CD8-positive, alpha-beta memory T cell (primary cell): ENCODE measurements at regions not wholly inside any gene's neighbourhood (a gene's known extent, or its start where the extent isn't known, plus 50 kb on each side); places are given as distances from the start of the nearest gene placed in this dataset.

Experiments
- CTCF ChIA-PET: fragments of 350-600 bp; sonication (Branson Sonifier 250); formaldehyde crosslinking; loops from one replicate; lab custom pipeline; 2021; ENCODE audit warnings: antibody characterized with exemption; lab: Charles Lee
- POLR2A ChIA-PET: fragments of 350-600 bp; sonication (Branson Sonifier 250); formaldehyde crosslinking; loops from one replicate; lab custom pipeline; 2021; ENCODE audit warnings: antibody characterized with exemption; lab: Charles Lee
- DNase-seq, 5 donors: peaks; one replicate each; pipeline versions ENCODE4 v3.0.0 to v3.0.0-alpha.2; 2020 to 2022; ENCODE audit warnings: mixed read lengths in 1 of 5
- H3K27ac ChIP-seq: one replicate; pipeline ENCODE4 v1.7.0; 2013; ENCODE audit warnings: low read depth, mild to moderate bottlenecking, low read length, moderate library complexity
- H3K27me3 ChIP-seq: 2 replicates; pipeline ENCODE4 v1.7.0; 2013; ENCODE audit warnings: low read length, mild to moderate bottlenecking; ENCODE audit not compliant: insufficient read depth, poor library complexity, severe bottlenecking
- H3K36me3 ChIP-seq: 2 replicates; pipeline ENCODE4 v1.7.0; 2013; ENCODE audit warnings: mild to moderate bottlenecking, low read length, moderate library complexity; ENCODE audit not compliant: insufficient read depth
- H3K4me1 ChIP-seq: 2 replicates; pipeline ENCODE4 v1.7.0; 2013; ENCODE audit warnings: mild to moderate bottlenecking, low read length, moderate library complexity; ENCODE audit not compliant: insufficient read depth
- H3K4me3 ChIP-seq: 2 replicates; pipeline ENCODE4 v1.7.0; 2013; ENCODE audit warnings: mild to moderate bottlenecking, low read length
- H3K9me3 ChIP-seq: 2 replicates; pipeline ENCODE4 v1.7.0; 2013; ENCODE audit warnings: mild to moderate bottlenecking, low read length
- H3K27ac Mint-ChIP-seq, 8 donors: one replicate each; pipeline ENCODE4 v1.8.0; 2020 to 2021; ENCODE audit warnings: mixed read lengths in 8 of 8, mild to moderate bottlenecking in 6 of 8, inconsistent platforms in 3 of 8, moderate library complexity in 3 of 8
- H3K27me3 Mint-ChIP-seq, 2 donors: one replicate each; pipeline ENCODE4 v1.8.0; 2020 to 2021; ENCODE audit warnings: mixed read lengths in 2 of 2, mild to moderate bottlenecking in 1 of 2, moderate library complexity in 1 of 2
- H3K36me3 Mint-ChIP-seq, 3 donors: one replicate each; pipeline ENCODE4 v1.8.0; 2020 to 2021; ENCODE audit warnings: mixed read lengths in 3 of 3, inconsistent platforms in 1 of 3, mild to moderate bottlenecking in 1 of 3
- H3K4me1 Mint-ChIP-seq, 3 donors: one replicate each; pipeline ENCODE4 v1.8.0; 2020 to 2021; ENCODE audit warnings: mixed read lengths in 3 of 3, inconsistent platforms in 1 of 3, mild to moderate bottlenecking in 1 of 3
- H3K4me3 Mint-ChIP-seq, 7 donors: one replicate each; pipeline ENCODE4 v1.8.0; 2020 to 2021; ENCODE audit warnings: mixed read lengths in 7 of 7, mild to moderate bottlenecking in 6 of 7, moderate library complexity in 4 of 7, inconsistent platforms in 2 of 7
- H3K9me3 Mint-ChIP-seq, 5 donors: one replicate each; pipeline ENCODE4 v1.8.0; 2020 to 2022; ENCODE audit warnings: mixed read lengths in 5 of 5, mild to moderate bottlenecking in 3 of 5, moderate library complexity in 2 of 5, inconsistent platforms in 1 of 5

- ChIA-PET CTCF (no interaction called here), POLR2A (no interaction called here)
- Mint-ChIP-seq H3K27me3 (peaks cover 0 to 3% of the 10 kb centered on the region in 2 donors), H3K9me3 (no peaks in the 10 kb centered on the region), H3K4me3 (no peak overlapping the region), H3K27ac (no peak overlapping the region), H3K4me1 (no peaks in the 10 kb centered on the region), H3K36me3 (no peaks in the 10 kb centered on the region)
- H3K9me3 ChIP-seq: no peaks in the 10 kb centered on the region
- no peaks in the 10 kb centered on the region for H3K4me1 ChIP-seq
- H3K27me3 ChIP-seq: no peaks in the 10 kb centered on the region
- no peak overlapping the region for H3K27ac ChIP-seq
- no peaks in the 10 kb centered on the region for H3K36me3 ChIP-seq
- no peak overlapping the region for H3K4me3 ChIP-seq
- no peak for DNase-seq
These were observed 247.0 kb downstream of the EMP1 start for GRCh38 chr12:13443498-13443897.

GRCh38 chr12:13443028-13443427, 246.5 kb downstream of the EMP1 start:
- Histone ChIP-seq H3K36me3 (no peaks in the 10 kb centered on the region), H3K27ac (no peak overlapping the region), H3K9me3 (no peaks in the 10 kb centered on the region), H3K4me3 (no peak overlapping the region), H3K4me1 (no peaks in the 10 kb centered on the region), H3K27me3 (no peaks in the 10 kb centered on the region)
- ChIA-PET POLR2A (no interaction called here), CTCF (no interaction called here)
- Mint-ChIP-seq H3K4me3 (no peak overlapping the region), H3K9me3 (no peaks in the 10 kb centered on the region), H3K27ac (no peak overlapping the region), H3K4me1 (no peaks in the 10 kb centered on the region), H3K27me3 (peaks cover 0 to 3% of the 10 kb centered on the region in 2 donors), H3K36me3 (no peaks in the 10 kb centered on the region)
- no peak for DNase-seq

GRCh38 chr12:13442457-13442856, 245.9 kb downstream of the EMP1 start:
- Mint-ChIP-seq H3K27ac (no peak overlapping the region), H3K36me3 (no peaks in the 10 kb centered on the region), H3K9me3 (peaks cover 0 to under 1% (median 0%) of the 10 kb centered on the region in 5 donors), H3K27me3 (peaks cover 0 to 3% of the 10 kb centered on the region in 2 donors), H3K4me3 (no peak overlapping the region), H3K4me1 (no peaks in the 10 kb centered on the region)
- ChIA-PET CTCF (no interaction called here), POLR2A (no interaction called here)
- Histone ChIP-seq H3K27me3 (no peaks in the 10 kb centered on the region), H3K27ac (no peak overlapping the region), H3K36me3 (no peaks in the 10 kb centered on the region), H3K4me1 (no peaks in the 10 kb centered on the region), H3K4me3 (no peak overlapping the region), H3K9me3 (no peaks in the 10 kb centered on the region)
- DNase-seq: no peak

GRCh38 chr12:13440844-13441243, 244.3 kb downstream of the EMP1 start:
- peaks cover 0 to 8% of the 10 kb centered on the region in 2 donors for H3K27me3 Mint-ChIP-seq
- H3K4me3 Mint-ChIP-seq: no peak overlapping the region
- Histone ChIP-seq H3K4me1 (no peaks in the 10 kb centered on the region), H3K27ac (no peak overlapping the region), H3K36me3 (no peaks in the 10 kb centered on the region), H3K4me3 (no peak overlapping the region), H3K27me3 (no peaks in the 10 kb centered on the region), H3K9me3 (no peaks in the 10 kb centered on the region)
- no peaks in the 10 kb centered on the region for H3K4me1 Mint-ChIP-seq
- H3K9me3 Mint-ChIP-seq: peaks cover 0 to 4% (median 0%) of the 10 kb centered on the region in 5 donors
- no peak for DNase-seq
- POLR2A ChIA-PET: no interaction called here
- no peaks in the 10 kb centered on the region for H3K36me3 Mint-ChIP-seq
- CTCF ChIA-PET: no interaction called here
- no peak overlapping the region for H3K27ac Mint-ChIP-seq

- Histone ChIP-seq H3K4me1 (no peaks in the 10 kb centered on the region), H3K4me3 (no peak overlapping the region), H3K27ac (no peak overlapping the region), H3K27me3 (no peaks in the 10 kb centered on the region), H3K9me3 (no peaks in the 10 kb centered on the region), H3K36me3 (no peaks in the 10 kb centered on the region)
- H3K27ac Mint-ChIP-seq: no peak overlapping the region
- no peaks in the 10 kb centered on the region for H3K4me1 Mint-ChIP-seq
- no peaks in the 10 kb centered on the region for H3K36me3 Mint-ChIP-seq
- ChIA-PET CTCF (interaction anchor here (0.6 kb wide), 1 partner anchor 550 kb away, joined by 3 read pairs; no protein-coding TSS in a partner anchor), POLR2A (no interaction called here)
- H3K27me3 Mint-ChIP-seq: peaks cover 2 to 8% of the 10 kb centered on the region in 2 donors
- H3K9me3 Mint-ChIP-seq: peaks cover 0 to 4% (median 0%) of the 10 kb centered on the region in 5 donors
- no peak overlapping the region for H3K4me3 Mint-ChIP-seq
- no peak for DNase-seq
These were observed 241.0 kb downstream of the EMP1 start for GRCh38 chr12:13437541-13437940.

- Histone ChIP-seq H3K4me1 (no peaks in the 10 kb centered on the region), H3K36me3 (no peaks in the 10 kb centered on the region), H3K27ac (no peak overlapping the region), H3K9me3 (no peaks in the 10 kb centered on the region), H3K27me3 (no peaks in the 10 kb centered on the region), H3K4me3 (no peak overlapping the region)
- Mint-ChIP-seq H3K4me1 (no peaks in the 10 kb centered on the region), H3K4me3 (no peak overlapping the region), H3K36me3 (no peaks in the 10 kb centered on the region), H3K9me3 (peaks cover 0 to 4% (median 0%) of the 10 kb centered on the region in 5 donors), H3K27me3 (peaks cover 2 to 8% of the 10 kb centered on the region in 2 donors), H3K27ac (no peak overlapping the region)
- ChIA-PET CTCF (interaction anchor here (0.6 kb wide), 1 partner anchor 551 kb away, joined by 3 read pairs; no protein-coding TSS in a partner anchor), POLR2A (no interaction called here)
- no peak for DNase-seq
These were observed 240.3 kb downstream of the EMP1 start for GRCh38 chr12:13436696-13437391.

- H3K27me3 ChIP-seq: no peaks in the 10 kb centered on the region
- H3K9me3 Mint-ChIP-seq: peaks cover 0 to 4% (median 0%) of the 10 kb centered on the region in 5 donors
- POLR2A ChIA-PET: no interaction called here
- peaks cover 2 to 8% of the 10 kb centered on the region in 2 donors for H3K27me3 Mint-ChIP-seq
- no peaks in the 10 kb centered on the region for H3K4me1 Mint-ChIP-seq
- no peak overlapping the region for H3K27ac Mint-ChIP-seq
- no peak overlapping the region for H3K4me3 Mint-ChIP-seq
- no peak overlapping the region for H3K27ac ChIP-seq
- no peaks in the 10 kb centered on the region for H3K36me3 Mint-ChIP-seq
- H3K4me3 ChIP-seq: no peak overlapping the region
- no peak for DNase-seq
- no peaks in the 10 kb centered on the region for H3K4me1 ChIP-seq
- CTCF ChIA-PET: no interaction called here
- no peaks in the 10 kb centered on the region for H3K36me3 ChIP-seq
- no peaks in the 10 kb centered on the region for H3K9me3 ChIP-seq
These were observed 239.7 kb downstream of the EMP1 start for GRCh38 chr12:13436182-13436581.

GRCh38 chr12:13435235-13435933, 238.9 kb downstream of the EMP1 start:
- no peaks in the 10 kb centered on the region for H3K36me3 Mint-ChIP-seq
- H3K9me3 Mint-ChIP-seq: peaks cover 0 to 4% (median 0%) of the 10 kb centered on the region in 5 donors
- H3K4me1 Mint-ChIP-seq: no peaks in the 10 kb centered on the region
- Histone ChIP-seq H3K27ac (no peak overlapping the region), H3K4me1 (no peaks in the 10 kb centered on the region), H3K9me3 (no peaks in the 10 kb centered on the region), H3K27me3 (no peaks in the 10 kb centered on the region), H3K36me3 (no peaks in the 10 kb centered on the region), H3K4me3 (no peak overlapping the region)
- CTCF ChIA-PET: no interaction called here
- H3K27ac Mint-ChIP-seq: no peak overlapping the region
- POLR2A ChIA-PET: no interaction called here
- H3K4me3 Mint-ChIP-seq: no peak overlapping the region
- H3K27me3 Mint-ChIP-seq: peaks cover 2 to 8% of the 10 kb centered on the region in 2 donors
- no peak for DNase-seq
